PC-9 (cell line): ENCODE measurements at regions not wholly inside any gene's neighbourhood (a gene's known extent, or its start where the extent isn't known, plus 50 kb on each side); places are given as distances from the start of the nearest gene placed in this dataset.

Experiments
- BruUV-seq: library from RNA; stranded (reverse); fragments of 400-500 nt; replicated peaks from 2 replicates; lab custom pipeline; 2021; lab: Mats Ljungman, UMichigan
- CTCF ChIA-PET: fragments of 300-600 bp; sonication (Branson Sonifier 250); formaldehyde crosslinking; loops from one replicate; lab custom pipeline; 2022; ENCODE audit warnings: antibody characterized with exemption; lab: Charles Lee
- POLR2A ChIA-PET: fragments of 300-600 bp; sonication (Branson Sonifier 250); formaldehyde crosslinking; loops from one replicate; lab custom pipeline; 2022; ENCODE audit warnings: antibody characterized with exemption; ENCODE audit not compliant: unreplicated experiment; lab: Charles Lee
- DNase-seq, 2 experiments: peaks; one replicate each; pipeline versions ENCODE4 v3.0.0 to v3.0.0-alpha.2; 2015 to 2022; ENCODE audit warnings: mixed read lengths in 1 of 2
- H2AFZ ChIP-seq: fragments of 200-600 bp; sonication (generic); 2 replicates; pipeline ENCODE4 v1.8.1; 2017; ENCODE audit warnings: antibody characterized with exemption
- H3F3A ChIP-seq: fragments of 200-600 bp; sonication (generic); 2 replicates; pipeline ENCODE4 v1.8.1; 2017; ENCODE audit warnings: antibody characterized with exemption, mild to moderate bottlenecking, low read depth; ENCODE audit not compliant: insufficient read depth
- H3K27ac ChIP-seq: fragments of 200-600 bp; sonication (generic); 2 replicates; pipeline ENCODE4 v1.6.1; 2016; ENCODE audit warnings: mixed run types
- H3K27me3 ChIP-seq: fragments of 200-600 bp; sonication (generic); 2 replicates; pipeline ENCODE4 v1.6.1; 2016; ENCODE audit warnings: low read depth, mixed run types; ENCODE audit not compliant: insufficient read depth
- H3K36me3 ChIP-seq: fragments of 200-600 bp; sonication (generic); 2 replicates; pipeline ENCODE4 v1.6.1; 2016; ENCODE audit warnings: low read depth, mixed run types
- H3K4me1 ChIP-seq: fragments of 200-600 bp; sonication (generic); replicated peaks from 2 replicates; pipeline ENCODE4 v1.6.1; 2016; ENCODE audit warnings: mixed run types; ENCODE audit not compliant: insufficient read depth
- H3K4me2 ChIP-seq: fragments of 200-600 bp; sonication (generic); 2 replicates; pipeline ENCODE4 v1.6.1; 2017; ENCODE audit warnings: mixed run types
- H3K4me3 ChIP-seq: fragments of 200-600 bp; sonication (generic); 2 replicates; pipeline ENCODE4 v1.6.1; 2016; ENCODE audit warnings: mixed run types
- H3K79me2 ChIP-seq: fragments of 200-600 bp; sonication (generic); 2 replicates; pipeline ENCODE4 v1.6.1; 2017; ENCODE audit warnings: low read depth, mixed run types
- H3K9me2 ChIP-seq: fragments of 200-600 bp; sonication (generic); 2 replicates; pipeline ENCODE4 v1.8.1; 2017; ENCODE audit warnings: mild to moderate bottlenecking; ENCODE audit not compliant: insufficient read depth
- H3K9me3 ChIP-seq: fragments of 200-600 bp; sonication (generic); 2 replicates; pipeline ENCODE4 v1.8.1; 2016; ENCODE audit warnings: low read depth; ENCODE audit not compliant: insufficient read depth
- H4K20me1 ChIP-seq: fragments of 200-600 bp; sonication (generic); 2 replicates; pipeline ENCODE4 v1.8.1; 2017; ENCODE audit not compliant: insufficient read depth
- EZH2 ChIP-seq: fragments of 200-600 bp; sonication (generic); IDR thresholded peaks from 2 replicates; pipeline ENCODE4 v1.8.0; 2017; ENCODE audit warnings: antibody characterized with exemption, low read depth
- intact Hi-C: fragments of 100-400 bp; cut with micrococcal nuclease; formaldehyde crosslinking; loops from one replicate; pipeline ENCODE4 v1.10.0; 2022; ENCODE audit not compliant: unreplicated experiment
- TF ChIP-seq, protein P1 (sequence below): fragments of 200-600 bp; sonication (generic); conservative IDR thresholded peaks from 2 replicates; pipeline ENCODE4 v1.6.1; 2017; ENCODE audit warnings: mixed run types, antibody characterized with exemption, mild to moderate bottlenecking, moderate library complexity

DNA sequence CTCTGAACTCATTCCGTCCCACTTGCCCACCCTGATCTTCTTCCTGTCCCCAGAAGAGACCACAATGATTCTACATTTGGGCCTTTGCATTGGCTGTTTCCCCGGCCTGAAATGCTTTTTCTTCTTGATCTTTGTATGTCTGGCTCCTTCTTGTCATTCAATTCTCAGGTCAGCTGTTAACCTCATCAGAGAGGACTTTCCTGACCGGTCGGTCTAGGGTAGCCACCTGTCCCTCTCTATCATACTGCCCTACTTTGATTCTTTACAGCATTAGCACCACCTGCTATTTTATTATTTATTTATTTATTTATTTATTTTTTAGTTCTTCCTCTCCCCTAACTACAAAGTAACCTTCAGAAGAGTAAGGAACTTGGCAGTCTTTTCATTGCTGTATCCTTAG lies 84.3 kb downstream of the DYRK2 start:
- H3K4me1 ChIP-seq, result no peaks in the 10 kb centered on the region
- ChIA-PET CTCF (no interaction called here), POLR2A (no interaction called here)
- TF ChIP-seq EZH2, result no peak
- TF ChIP-seq, protein P1, sequence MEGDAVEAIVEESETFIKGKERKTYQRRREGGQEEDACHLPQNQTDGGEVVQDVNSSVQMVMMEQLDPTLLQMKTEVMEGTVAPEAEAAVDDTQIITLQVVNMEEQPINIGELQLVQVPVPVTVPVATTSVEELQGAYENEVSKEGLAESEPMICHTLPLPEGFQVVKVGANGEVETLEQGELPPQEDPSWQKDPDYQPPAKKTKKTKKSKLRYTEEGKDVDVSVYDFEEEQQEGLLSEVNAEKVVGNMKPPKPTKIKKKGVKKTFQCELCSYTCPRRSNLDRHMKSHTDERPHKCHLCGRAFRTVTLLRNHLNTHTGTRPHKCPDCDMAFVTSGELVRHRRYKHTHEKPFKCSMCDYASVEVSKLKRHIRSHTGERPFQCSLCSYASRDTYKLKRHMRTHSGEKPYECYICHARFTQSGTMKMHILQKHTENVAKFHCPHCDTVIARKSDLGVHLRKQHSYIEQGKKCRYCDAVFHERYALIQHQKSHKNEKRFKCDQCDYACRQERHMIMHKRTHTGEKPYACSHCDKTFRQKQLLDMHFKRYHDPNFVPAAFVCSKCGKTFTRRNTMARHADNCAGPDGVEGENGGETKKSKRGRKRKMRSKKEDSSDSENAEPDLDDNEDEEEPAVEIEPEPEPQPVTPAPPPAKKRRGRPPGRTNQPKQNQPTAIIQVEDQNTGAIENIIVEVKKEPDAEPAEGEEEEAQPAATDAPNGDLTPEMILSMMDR, result no peak
- no TSS peak for BruUV-seq
- H3K4me2 ChIP-seq, result no peak overlapping the region
- H2AFZ ChIP-seq, result no peak overlapping the region
- no peaks in the 10 kb centered on the region for H4K20me1 ChIP-seq
- no peaks in the 10 kb centered on the region for H3F3A ChIP-seq
- no peaks in the 10 kb centered on the region for H3K9me2 ChIP-seq
- DNase-seq, result no peak
- no peaks in the 10 kb centered on the region for H3K79me2 ChIP-seq
- H3K27ac ChIP-seq, result no peak overlapping the region
- intact Hi-C loops, result no loop called here
- H3K4me3 ChIP-seq, result no peak overlapping the region
- no peaks in the 10 kb centered on the region for H3K9me3 ChIP-seq
- H3K36me3 ChIP-seq, result no peaks in the 10 kb centered on the region
- no peaks in the 10 kb centered on the region for H3K27me3 ChIP-seq

DNA sequence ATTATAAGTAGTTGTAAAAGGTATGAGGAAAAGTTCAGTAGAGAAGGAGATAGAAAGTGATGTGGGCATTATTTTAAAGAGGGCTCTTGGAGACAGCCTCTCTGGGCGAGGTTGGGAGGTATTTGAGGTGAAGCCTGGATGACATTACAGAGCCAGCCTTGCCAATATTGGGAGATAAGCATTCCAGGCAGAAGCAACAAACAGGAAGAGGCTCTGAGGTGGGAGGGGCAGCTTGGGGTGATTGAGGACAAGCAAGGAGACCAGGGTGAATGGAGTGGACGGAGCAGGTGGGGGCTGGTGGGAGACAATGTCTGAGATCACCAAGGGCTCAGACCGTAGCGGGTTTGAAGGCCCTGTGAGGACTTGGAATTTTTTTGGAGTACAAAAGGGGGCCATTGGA lies 87.3 kb downstream of the DYRK2 start:
- Histone ChIP-seq H3F3A (no peaks in the 10 kb centered on the region), H3K4me3 (no peak overlapping the region), H3K4me2 (no peak overlapping the region), H3K27ac (no peak overlapping the region), H2AFZ (no peak overlapping the region), H4K20me1 (no peaks in the 10 kb centered on the region), H3K9me3 (no peaks in the 10 kb centered on the region), H3K79me2 (no peaks in the 10 kb centered on the region), H3K4me1 (no peaks in the 10 kb centered on the region), H3K36me3 (no peaks in the 10 kb centered on the region), H3K27me3 (no peaks in the 10 kb centered on the region), H3K9me2 (no peaks in the 10 kb centered on the region)
- TF ChIP-seq, protein P1, result no peak
- TF ChIP-seq EZH2, result no peak
- no TSS peak for BruUV-seq
- DNase-seq, result no peak
- POLR2A ChIA-PET, result no interaction called here
- CTCF ChIA-PET, result no interaction called here
- intact Hi-C loops, result no loop called here

DNA sequence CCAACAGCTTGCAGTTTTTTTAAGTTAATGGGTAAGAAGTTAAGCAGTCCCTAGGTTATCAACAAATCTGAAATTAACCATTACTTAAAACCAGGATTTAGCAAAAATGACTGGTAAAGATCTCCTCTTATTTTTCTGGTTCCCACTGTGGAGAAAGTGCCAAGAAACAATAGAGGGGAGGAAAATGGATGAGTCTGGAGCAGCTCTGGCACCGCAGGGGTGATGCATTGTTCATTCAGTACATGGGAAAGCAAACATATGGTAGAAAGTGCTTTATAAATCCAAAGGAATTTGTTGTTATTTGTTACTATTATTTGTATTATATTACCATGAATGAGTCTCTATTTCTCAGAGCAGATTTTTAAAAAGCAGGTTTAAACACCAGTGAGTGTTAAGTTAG lies 92.2 kb downstream of the DYRK2 start:
- no peaks in the 10 kb centered on the region for H3K36me3 ChIP-seq
- DNase-seq, result no peak
- TF ChIP-seq, protein P1, result no peak
- no peaks in the 10 kb centered on the region for H4K20me1 ChIP-seq
- no TSS peak for BruUV-seq
- intact Hi-C loops, result no loop called here
- H3K4me1 ChIP-seq, result no peaks in the 10 kb centered on the region
- no peaks in the 10 kb centered on the region for H3F3A ChIP-seq
- no peaks in the 10 kb centered on the region for H3K27me3 ChIP-seq
- ChIA-PET POLR2A (no interaction called here), CTCF (no interaction called here)
- H3K4me2 ChIP-seq, result no peak overlapping the region
- H3K79me2 ChIP-seq, result no peaks in the 10 kb centered on the region
- no peaks in the 10 kb centered on the region for H3K9me2 ChIP-seq
- H2AFZ ChIP-seq, result no peak overlapping the region
- H3K4me3 ChIP-seq, result no peak overlapping the region
- no peak overlapping the region for H3K27ac ChIP-seq
- H3K9me3 ChIP-seq, result no peaks in the 10 kb centered on the region
